Testis (tissue), 2 donors: ENCODE measurements at regions not wholly inside any gene's neighbourhood (a gene's known extent, or its start where the extent isn't known, plus 50 kb on each side); places are given as distances from the start of the nearest gene placed in this dataset.

Experiments
- POLR2A ChIP-seq: fragments of 450-650 bp; IDR thresholded peaks from one replicate; pipeline ENCODE4 v1.6.1; 2017; ENCODE audit warnings: antibody characterized with exemption, mild to moderate bottlenecking, moderate library complexity
- TF ChIP-seq, protein P1 (sequence below), 3 experiments: fragments of 450-650 bp in 2 of 3; fragments of 200-600 bp in 1 of 3; sonication (generic) in 1 of 3; IDR thresholded peaks; one replicate each; pipeline ENCODE4 v1.5.1; 2016 to 2019; ENCODE audit warnings: antibody characterized with exemption in 3 of 3, mild to moderate bottlenecking in 2 of 3, moderate library complexity in 1 of 3

GRCh38 chr17:77723909-77724875, 234.3 kb upstream of the TNRC6C start:
- TF ChIP-seq, protein P1, sequence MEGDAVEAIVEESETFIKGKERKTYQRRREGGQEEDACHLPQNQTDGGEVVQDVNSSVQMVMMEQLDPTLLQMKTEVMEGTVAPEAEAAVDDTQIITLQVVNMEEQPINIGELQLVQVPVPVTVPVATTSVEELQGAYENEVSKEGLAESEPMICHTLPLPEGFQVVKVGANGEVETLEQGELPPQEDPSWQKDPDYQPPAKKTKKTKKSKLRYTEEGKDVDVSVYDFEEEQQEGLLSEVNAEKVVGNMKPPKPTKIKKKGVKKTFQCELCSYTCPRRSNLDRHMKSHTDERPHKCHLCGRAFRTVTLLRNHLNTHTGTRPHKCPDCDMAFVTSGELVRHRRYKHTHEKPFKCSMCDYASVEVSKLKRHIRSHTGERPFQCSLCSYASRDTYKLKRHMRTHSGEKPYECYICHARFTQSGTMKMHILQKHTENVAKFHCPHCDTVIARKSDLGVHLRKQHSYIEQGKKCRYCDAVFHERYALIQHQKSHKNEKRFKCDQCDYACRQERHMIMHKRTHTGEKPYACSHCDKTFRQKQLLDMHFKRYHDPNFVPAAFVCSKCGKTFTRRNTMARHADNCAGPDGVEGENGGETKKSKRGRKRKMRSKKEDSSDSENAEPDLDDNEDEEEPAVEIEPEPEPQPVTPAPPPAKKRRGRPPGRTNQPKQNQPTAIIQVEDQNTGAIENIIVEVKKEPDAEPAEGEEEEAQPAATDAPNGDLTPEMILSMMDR (IDR thresholded peaks at IDR 0.05): no peak
- no peak for TF ChIP-seq POLR2A
